Endodermal cell (in vitro differentiated cells): ENCODE measurements at regions not wholly inside any gene's neighbourhood (a gene's known extent, or its start where the extent isn't known, plus 50 kb on each side); places are given as distances from the start of the nearest gene placed in this dataset.
A peak's percentile ranks its signal among the peaks of the same experiment; 100 is the strongest.

Source experiments
- DNase-seq: peaks from one replicate; pipeline ENCODE4 v3.0.0-alpha.2; 2017
- H3K27ac ChIP-seq: 2 replicates; pipeline ENCODE4 v1.5.1; 2013; ENCODE audit warnings: mild to moderate bottlenecking, low read depth, low read length, moderate library complexity
- H3K27me3 ChIP-seq: 2 replicates; pipeline ENCODE4 v1.6.1; 2013; ENCODE audit warnings: mild to moderate bottlenecking, low read length, moderate library complexity; ENCODE audit not compliant: insufficient read depth, control insufficient read depth, poor library complexity, severe bottlenecking
- H3K36me3 ChIP-seq: 2 replicates; pipeline ENCODE4 v1.7.0; 2013; ENCODE audit warnings: mild to moderate bottlenecking, low read length, moderate library complexity; ENCODE audit not compliant: control insufficient read depth, insufficient read depth
- H3K4me1 ChIP-seq: one replicate; pipeline ENCODE4 v1.7.0; 2013; ENCODE audit warnings: low read length; ENCODE audit not compliant: control insufficient read depth, insufficient read depth
- H3K4me3 ChIP-seq: 2 replicates; pipeline ENCODE4 v1.5.1; 2013; ENCODE audit warnings: mild to moderate bottlenecking, low read length, moderate library complexity
- H3K9ac ChIP-seq: 2 replicates; pipeline ENCODE4 v1.6.1; 2013; ENCODE audit warnings: mild to moderate bottlenecking, low read length, moderate library complexity; ENCODE audit not compliant: poor library complexity, severe bottlenecking; ENCODE audit errors: extremely low read depth
- H3K9me3 ChIP-seq: 2 replicates; pipeline ENCODE4 v1.6.1; 2013; ENCODE audit warnings: mild to moderate bottlenecking, low read length, moderate library complexity; ENCODE audit not compliant: control insufficient read depth
- H3K27ac Mint-ChIP-seq: 2 replicates; pipeline ENCODE4 v1.8.0; 2020; ENCODE audit warnings: mixed read lengths
- H3K27me3 Mint-ChIP-seq: 2 replicates; pipeline ENCODE4 v1.8.0; 2021; ENCODE audit warnings: mild to moderate bottlenecking, mixed read lengths; ENCODE audit not compliant: insufficient read depth
- H3K36me3 Mint-ChIP-seq: 2 replicates; pipeline ENCODE4 v1.8.0; 2020; ENCODE audit warnings: low read depth, mixed read lengths
- H3K4me1 Mint-ChIP-seq: 2 replicates; pipeline ENCODE4 v1.8.0; 2020; ENCODE audit warnings: mixed read lengths
- H3K4me3 Mint-ChIP-seq: 2 replicates; pipeline ENCODE4 v1.8.0; 2020; ENCODE audit warnings: mild to moderate bottlenecking, moderate library complexity, mixed read lengths
- H3K9me3 Mint-ChIP-seq: 2 replicates; pipeline ENCODE4 v1.8.0; 2020; ENCODE audit warnings: mild to moderate bottlenecking, mixed read lengths
- CTCF ChIP-seq: fragments of 200-600 bp; sonication (generic); conservative IDR thresholded peaks from 2 replicates; pipeline ENCODE4 v1.5.0; 2021; ENCODE audit warnings: antibody characterized with exemption, mild to moderate bottlenecking
- WGBS, 2 experiments: methylation state at CpG; one replicate each; pipeline versions ENCODE4 v1.1.5 to v1.1.7; 2013; ENCODE audit warnings: missing lambda C conversion rate in 2 of 2, mixed read lengths in 1 of 2; ENCODE audit not compliant: insufficient coverage in 1 of 2, insufficient read length in 1 of 2; 5-methylcytosine and 5-hydroxymethylcytosine counted together

GRCh38 chr5:23235246-23235645, 272.2 kb upstream of the PRDM9 start:
- no peaks in the 10 kb centered on the region for H3K9me3 Mint-ChIP-seq
- no peaks in the 10 kb centered on the region for H3K4me1 ChIP-seq
- H3K4me3 ChIP-seq: no peak overlapping the region
- no peak overlapping the region for H3K27ac ChIP-seq
- no peak for DNase-seq
- H3K27me3 ChIP-seq: no peaks in the 10 kb centered on the region
- H3K9me3 ChIP-seq: no peaks in the 10 kb centered on the region
- H3K36me3 Mint-ChIP-seq: no peaks in the 10 kb centered on the region
- H3K27me3 Mint-ChIP-seq: no peaks in the 10 kb centered on the region
- no peak overlapping the region for H3K27ac Mint-ChIP-seq
- no peak for TF ChIP-seq CTCF
- WGBS, 2 experiments: 88% methylated on average over 1 of the region's 1 CpG; no CpG with 5 or more reads in 1 of the 2 experiments
- no peaks in the 10 kb centered on the region for H3K36me3 ChIP-seq
- no peak overlapping the region for H3K9ac ChIP-seq
- H3K4me1 Mint-ChIP-seq: peaks cover 9% of the 10 kb centered on the region
- no peak overlapping the region for H3K4me3 Mint-ChIP-seq

GRCh38 chr5:23234197-23234596, 273.2 kb upstream of the PRDM9 start:
- Histone ChIP-seq H3K9me3 (no peaks in the 10 kb centered on the region), H3K9ac (no peak overlapping the region), H3K4me3 (no peak overlapping the region), H3K36me3 (no peaks in the 10 kb centered on the region), H3K4me1 (no peaks in the 10 kb centered on the region), H3K27me3 (no peaks in the 10 kb centered on the region), H3K27ac (no peak overlapping the region)
- whole genome bisulfite sequencing, 2 experiments: 69 to 72% methylated on average over 4 of the region's 4 CpGs
- H3K4me3 Mint-ChIP-seq: no peak overlapping the region
- no peaks in the 10 kb centered on the region for H3K36me3 Mint-ChIP-seq
- TF ChIP-seq CTCF: no peak
- no peak overlapping the region for H3K27ac Mint-ChIP-seq
- H3K9me3 Mint-ChIP-seq: no peaks in the 10 kb centered on the region
- DNase-seq: peak; percentile 54
- H3K27me3 Mint-ChIP-seq: no peaks in the 10 kb centered on the region
- peaks cover 9% of the 10 kb centered on the region for H3K4me1 Mint-ChIP-seq

GRCh38 chr5:23223846-23224245, 283.6 kb upstream of the PRDM9 start:
- no peak for DNase-seq
- no peaks in the 10 kb centered on the region for H3K36me3 Mint-ChIP-seq
- no peaks in the 10 kb centered on the region for H3K27me3 Mint-ChIP-seq
- Histone ChIP-seq H3K36me3 (no peaks in the 10 kb centered on the region), H3K4me1 (no peaks in the 10 kb centered on the region), H3K27me3 (no peaks in the 10 kb centered on the region), H3K9ac (no peak overlapping the region), H3K9me3 (no peaks in the 10 kb centered on the region), H3K4me3 (no peak overlapping the region), H3K27ac (no peak overlapping the region)
- H3K4me1 Mint-ChIP-seq: no peaks in the 10 kb centered on the region
- H3K27ac Mint-ChIP-seq: no peak overlapping the region
- no peak overlapping the region for H3K4me3 Mint-ChIP-seq
- H3K9me3 Mint-ChIP-seq: no peaks in the 10 kb centered on the region
- TF ChIP-seq CTCF: no peak
